CD4-positive, alpha-beta T cell treated with Interleukin-1 beta for 1 hour (primary cell): ENCODE measurements at regions not wholly inside any gene's neighbourhood (a gene's known extent, or its start where the extent isn't known, plus 50 kb on each side); places are given as distances from the start of the nearest gene placed in this dataset.
"Not testable (repeated sequence)": the region's sequence is repeated elsewhere in the genome, so short reads cannot be mapped to it uniquely, and the experiment has no call there.

Source experiments
- DNase-seq, 2 donors: peaks; one replicate each; pipeline ENCODE4 v3.0.0-alpha.2; 2020 to 2022

GRCh38 chr3:75611724-75612460 lies 52.2 kb upstream of the FRG2C start:
- DNase-seq = not testable (repeated sequence)
